Neuronal stem cell (in vitro differentiated cells): ENCODE measurements at regions not wholly inside any gene's neighbourhood (a gene's known extent, or its start where the extent isn't known, plus 50 kb on each side); places are given as distances from the start of the nearest gene placed in this dataset.

Experiments used
- DNase-seq: peaks from one replicate; pipeline ENCODE4 v3.0.0-alpha.2; 2013; ENCODE audit warnings: low spot score
- H2AFZ ChIP-seq: one replicate; pipeline ENCODE4 v1.6.1; 2013; ENCODE audit warnings: mild to moderate bottlenecking, low read length, inconsistent platforms
- H2AK5ac ChIP-seq: 2 replicates; pipeline ENCODE4 v1.6.1; 2013; ENCODE audit warnings: low read depth, mild to moderate bottlenecking, inconsistent platforms, low read length, moderate library complexity, mixed read lengths
- H2BK120ac ChIP-seq: 2 replicates; pipeline ENCODE4 v1.6.1; 2013; ENCODE audit warnings: low read depth, mild to moderate bottlenecking, inconsistent platforms, low read length, moderate library complexity, mixed read lengths
- H2BK12ac ChIP-seq: one replicate; pipeline ENCODE4 v1.6.1; 2013; ENCODE audit warnings: low read length, inconsistent platforms
- H2BK15ac ChIP-seq: 2 replicates; pipeline ENCODE4 v1.6.1; 2013; ENCODE audit warnings: mild to moderate bottlenecking, low read length, inconsistent platforms, mixed read lengths
- H2BK5ac ChIP-seq: one replicate; pipeline ENCODE4 v1.6.1; 2013; ENCODE audit warnings: inconsistent platforms, mild to moderate bottlenecking, low read length, moderate library complexity
- H3K14ac ChIP-seq: one replicate; pipeline ENCODE4 v1.6.1; 2013; ENCODE audit warnings: low read length, inconsistent platforms
- H3K18ac ChIP-seq: 2 replicates; pipeline ENCODE4 v1.6.1; 2013; ENCODE audit warnings: low read length, inconsistent platforms
- H3K23ac ChIP-seq: 2 replicates; pipeline ENCODE4 v1.6.1; 2013; ENCODE audit warnings: low read depth, mild to moderate bottlenecking, mixed read lengths, low read length, inconsistent platforms; ENCODE audit not compliant: poor library complexity
- H3K27ac ChIP-seq: replicated peaks from 3 replicates; pipeline ENCODE4 v1.5.1; 2013; ENCODE audit warnings: low read length, inconsistent platforms
- H3K27me3 ChIP-seq, 3 experiments: 2 replicates each; pipeline ENCODE4 v1.6.1; 2013; ENCODE audit warnings: low read length in 3 of 3, mild to moderate bottlenecking in 2 of 3, inconsistent platforms in 1 of 3, low read depth in 1 of 3, mixed read lengths in 1 of 3, moderate library complexity in 1 of 3; ENCODE audit not compliant: control insufficient read depth in 3 of 3, insufficient read depth in 3 of 3
- H3K36me3 ChIP-seq, 2 donors: replicated peaks in 1 of 2; 2 replicates each; pipeline ENCODE4 v1.6.1; 2013; ENCODE audit warnings: low read length in 2 of 2; ENCODE audit not compliant: control insufficient read depth in 2 of 2, insufficient read depth in 2 of 2
- H3K4ac ChIP-seq: 2 replicates; pipeline ENCODE4 v1.6.1; 2013; ENCODE audit warnings: inconsistent platforms, mild to moderate bottlenecking, low read length, moderate library complexity
- H3K4me1 ChIP-seq, 2 donors: 1 replicate in 1 of 2; 2 replicates in 1 of 2; pipeline ENCODE4 v1.6.1; 2013; ENCODE audit warnings: low read length in 2 of 2, low read depth in 1 of 2; ENCODE audit not compliant: control insufficient read depth in 2 of 2, insufficient read depth in 1 of 2
- H3K4me2 ChIP-seq: one replicate; pipeline ENCODE4 v1.6.1; 2013; ENCODE audit warnings: mild to moderate bottlenecking, low read length, inconsistent platforms; ENCODE audit not compliant: insufficient read depth, poor library complexity, severe bottlenecking
- H3K4me3 ChIP-seq, 2 donors: 2 replicates each; pipeline ENCODE4 v1.5.1; 2013; ENCODE audit warnings: low read length in 2 of 2, mild to moderate bottlenecking in 2 of 2, inconsistent platforms in 1 of 2, moderate library complexity in 1 of 2
- H3K79me1 ChIP-seq: one replicate; pipeline ENCODE4 v1.6.1; 2013; ENCODE audit warnings: low read depth, mild to moderate bottlenecking, inconsistent platforms, low read length, moderate library complexity
- H3K9ac ChIP-seq: one replicate; pipeline ENCODE4 v1.6.1; 2013; ENCODE audit warnings: mild to moderate bottlenecking, low read depth, low read length, inconsistent platforms; ENCODE audit not compliant: poor library complexity
- H3K9me3 ChIP-seq, 2 donors: replicated peaks in 1 of 2; 2 replicates each; pipeline versions ENCODE3 to v1.6.1; 2013; ENCODE audit warnings: low read length in 2 of 2, mild to moderate bottlenecking in 2 of 2, inconsistent platforms in 1 of 2, low read depth in 1 of 2, mixed read lengths in 1 of 2, moderate library complexity in 1 of 2; ENCODE audit not compliant: control insufficient read depth in 2 of 2, insufficient read depth in 1 of 2
- H4K8ac ChIP-seq: one replicate; pipeline ENCODE4 v1.6.1; 2013; ENCODE audit warnings: low read depth, mild to moderate bottlenecking, inconsistent platforms, low read length, moderate library complexity
- H4K91ac ChIP-seq: one replicate; pipeline ENCODE4 v1.6.1; 2013; ENCODE audit warnings: low read length, low read depth, mild to moderate bottlenecking, inconsistent platforms; ENCODE audit not compliant: poor library complexity
- whole genome bisulfite sequencing, 2 donors: extraction: QIAGEN DNeasy Blood & Tissue Kit; methylation state at CpG; one replicate each; pipeline ENCODE4 v1.1.7; 2013; ENCODE audit warnings: missing lambda C conversion rate in 2 of 2, mixed read lengths in 1 of 2; ENCODE audit not compliant: insufficient read length in 2 of 2, insufficient replicate concordance in 1 of 2; ENCODE audit errors: extremely low coverage in 2 of 2; 5-methylcytosine and 5-hydroxymethylcytosine counted together

GRCh38 chr11:92512204-92512569 lies 287.6 kb downstream of the FAT3 start:
- Histone ChIP-seq H3K9ac (no peak overlapping the region), H2BK12ac (no peak overlapping the region), H2AFZ (no peak overlapping the region), H4K8ac (no peak overlapping the region), H3K4me1 (peaks cover 9 to 17% of the 10 kb centered on the region in 2 donors), H3K4me2 (no peak overlapping the region), H3K23ac (no peak overlapping the region), H3K36me3 (no peaks in the 10 kb centered on the region), H2BK120ac (no peak overlapping the region), H4K91ac (no peak overlapping the region), H3K9me3 (no peaks in the 10 kb centered on the region), H3K27me3 (no peaks in the 10 kb centered on the region), H3K4ac (no peak overlapping the region), H3K14ac (no peak overlapping the region), H3K4me3 (no peak overlapping the region), H2BK15ac (no peak overlapping the region), H3K18ac (no peak overlapping the region), H2BK5ac (no peak overlapping the region), H2AK5ac (no peak overlapping the region), H3K27ac (no peak overlapping the region), H3K79me1 (no peaks in the 10 kb centered on the region)
- DNase-seq: no peak

- no peak for DNase-seq
- no peak overlapping the region for H3K4me3 ChIP-seq
- H2BK120ac ChIP-seq: no peak overlapping the region
- no peak overlapping the region for H4K91ac ChIP-seq
- H3K18ac ChIP-seq: no peak overlapping the region
- no peak overlapping the region for H3K4me2 ChIP-seq
- no peaks in the 10 kb centered on the region for H3K27me3 ChIP-seq
- no peak overlapping the region for H2AK5ac ChIP-seq
- no peak overlapping the region for H3K27ac ChIP-seq
- no peak overlapping the region for H4K8ac ChIP-seq
- peaks cover 0 to 33% of the 10 kb centered on the region in 2 donors for H3K36me3 ChIP-seq
- H3K4me1 ChIP-seq: peaks cover 0 to 32% of the 10 kb centered on the region in 2 donors
- no CpG with 5 or more reads among the region's 3 CpGs for WGBS, 2 donors
- H2BK12ac ChIP-seq: no peak overlapping the region
- H3K79me1 ChIP-seq: no peaks in the 10 kb centered on the region
- H2AFZ ChIP-seq: no peak overlapping the region
- H3K14ac ChIP-seq: no peak overlapping the region
- no peak overlapping the region for H2BK5ac ChIP-seq
- H3K23ac ChIP-seq: no peak overlapping the region
- H2BK15ac ChIP-seq: no peak overlapping the region
- H3K9ac ChIP-seq: no peak overlapping the region
- H3K4ac ChIP-seq: no peak overlapping the region
- H3K9me3 ChIP-seq: no peaks in the 10 kb centered on the region
Measured at GRCh38 chr11:92523611-92524010, 299.0 kb downstream of the FAT3 start.

- Histone ChIP-seq H3K4me2 (no peak overlapping the region), H3K14ac (no peak overlapping the region), H2BK15ac (no peak overlapping the region), H2BK120ac (no peak overlapping the region), H3K4me1 (peaks cover 2 to 37% of the 10 kb centered on the region in 2 donors), H3K9me3 (no peaks in the 10 kb centered on the region), H4K91ac (no peak overlapping the region), H2BK5ac (no peak overlapping the region), H4K8ac (no peak overlapping the region), H2BK12ac (no peak overlapping the region), H3K36me3 (peaks cover 0 to 36% of the 10 kb centered on the region in 2 donors), H3K4ac (no peak overlapping the region), H2AFZ (no peak overlapping the region), H3K27ac (no peak overlapping the region), H3K18ac (no peak overlapping the region), H3K23ac (no peak overlapping the region), H3K4me3 (no peak overlapping the region), H2AK5ac (no peak overlapping the region), H3K79me1 (no peaks in the 10 kb centered on the region), H3K27me3 (no peaks in the 10 kb centered on the region), H3K9ac (no peak overlapping the region)
- no CpG with 5 or more reads among the region's 5 CpGs for WGBS, 2 donors
- no peak for DNase-seq
Measured at GRCh38 chr11:92524542-92524941, 299.9 kb downstream of the FAT3 start.

- Histone ChIP-seq H3K79me1 (no peaks in the 10 kb centered on the region), H3K27me3 (no peaks in the 10 kb centered on the region), H3K4me1 (peaks cover 5 to 38% of the 10 kb centered on the region in 2 donors), H3K18ac (no peak overlapping the region), H3K27ac (no peak overlapping the region), H3K4ac (no peak overlapping the region), H2AK5ac (no peak overlapping the region), H2BK15ac (no peak overlapping the region), H3K4me2 (no peak overlapping the region), H2BK5ac (no peak overlapping the region), H2BK120ac (no peak overlapping the region), H3K23ac (no peak overlapping the region), H4K91ac (no peak overlapping the region), H3K36me3 (peaks cover 0 to 42% of the 10 kb centered on the region in 2 donors), H3K9ac (no peak overlapping the region), H2AFZ (no peak overlapping the region), H3K14ac (no peak overlapping the region), H2BK12ac (no peak overlapping the region), H3K4me3 (no peak overlapping the region), H3K9me3 (no peaks in the 10 kb centered on the region), H4K8ac (no peak overlapping the region)
- no peak for DNase-seq
Measured at GRCh38 chr11:92527467-92527866, 302.8 kb downstream of the FAT3 start.
